ENCODE measurements at regions not wholly inside any gene's neighbourhood (a gene's known extent, or its start where the extent isn't known, plus 50 kb on each side); places are given as distances from the start of the nearest gene placed in this dataset.
"Not testable (repeated sequence)": the region's sequence is repeated elsewhere in the genome, so short reads cannot be mapped to it uniquely, and the experiment has no call there.

- DNase-seq, result no peak
These were observed 162.7 kb downstream of the SPTSSA start for GRCh38 chr14:34299360-34299759.

- DNase-seq, result peak; percentile 59
These were observed 164.1 kb downstream of the SPTSSA start for GRCh38 chr14:34297786-34298520.

DNA sequence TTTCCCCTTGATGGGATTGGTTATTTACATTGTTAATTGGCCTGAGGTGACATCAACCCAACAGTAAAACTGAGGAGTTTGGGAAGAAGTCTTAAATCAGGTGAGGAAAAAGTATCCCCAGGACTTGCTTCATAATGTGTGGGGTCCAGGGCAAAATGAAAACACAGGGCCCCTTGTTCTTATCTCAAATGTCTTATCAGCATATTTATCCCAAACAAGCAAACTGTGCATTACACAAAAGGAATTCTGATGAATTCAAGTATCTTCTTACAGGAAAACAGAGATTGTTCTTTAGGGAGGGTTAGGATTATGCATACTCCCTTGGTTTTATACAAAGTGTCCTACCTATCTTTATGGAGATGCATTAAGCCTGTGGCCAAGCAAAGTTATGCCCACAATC is 178.4 kb downstream of the SPTSSA start:
- DNase-seq, result no peak

DNA sequence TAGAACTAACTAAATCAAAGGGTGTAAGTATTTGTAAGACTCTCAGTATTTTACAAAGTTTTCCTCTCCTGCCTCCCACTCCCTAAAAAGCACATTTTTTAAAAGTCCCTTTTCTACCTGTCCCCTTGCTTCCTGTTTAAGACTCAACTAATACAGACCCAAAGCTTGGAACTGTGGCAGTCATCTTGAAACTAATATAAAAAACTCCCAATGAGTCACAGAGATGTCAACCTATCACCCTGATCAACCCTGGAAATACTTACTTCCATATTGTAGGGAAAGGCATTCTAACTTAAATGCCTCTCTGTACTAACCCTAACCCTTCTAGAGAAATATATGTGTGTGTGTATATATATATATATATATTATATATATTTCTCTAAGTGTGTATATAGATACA is 184.8 kb downstream of the SPTSSA start:
- no peak for DNase-seq

GRCh38 chr14:34275530-34275929 is 186.5 kb downstream of the SPTSSA start:
- no peak for DNase-seq

DNA sequence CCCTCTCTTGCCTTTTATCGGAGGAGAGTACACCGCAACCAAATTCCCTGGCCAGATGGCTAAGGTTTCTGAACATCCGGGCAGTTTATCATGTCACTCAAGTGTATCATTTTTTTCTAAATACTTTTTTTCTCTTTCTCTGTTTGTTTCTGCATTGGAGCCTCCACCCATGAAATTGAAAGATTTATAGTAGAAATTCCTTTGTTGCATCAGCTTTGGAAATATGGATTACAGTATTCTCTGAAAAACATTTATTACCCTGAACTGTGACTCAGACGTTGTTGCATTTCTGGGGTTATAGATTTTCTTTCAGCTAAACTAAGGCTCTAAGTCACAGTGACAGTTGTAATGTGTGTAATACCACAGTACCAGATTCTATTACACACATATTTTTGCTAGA is 187.0 kb downstream of the SPTSSA start:
- DNase-seq, result no peak

- not testable (repeated sequence) for DNase-seq
These were observed 188.3 kb downstream of the SPTSSA start for GRCh38 chr14:34273716-34274115.

DNA sequence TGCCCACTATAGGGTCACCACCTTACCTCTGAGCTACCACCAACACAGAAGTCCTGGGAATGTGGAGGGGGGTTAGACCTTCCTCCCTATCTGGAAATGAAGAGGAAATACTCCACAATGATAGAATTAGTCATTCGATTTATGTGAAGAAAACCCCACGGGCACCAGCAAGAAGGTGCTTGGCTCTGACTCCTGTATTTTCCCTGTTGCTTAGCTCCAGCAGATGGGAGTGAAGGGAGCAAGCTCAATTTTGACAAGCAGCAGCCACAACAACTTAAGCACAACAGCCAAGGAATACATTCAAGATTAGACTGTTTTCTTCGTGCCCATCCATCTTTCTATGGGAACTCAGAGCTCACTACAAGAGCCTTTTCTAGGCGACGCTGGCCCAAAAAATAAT is 191.7 kb downstream of the SPTSSA start:
- DNase-seq, result no peak

GRCh38 chr14:34266344-34266743 is 195.7 kb downstream of the SPTSSA start:
- DNase-seq, result no peak

DNA sequence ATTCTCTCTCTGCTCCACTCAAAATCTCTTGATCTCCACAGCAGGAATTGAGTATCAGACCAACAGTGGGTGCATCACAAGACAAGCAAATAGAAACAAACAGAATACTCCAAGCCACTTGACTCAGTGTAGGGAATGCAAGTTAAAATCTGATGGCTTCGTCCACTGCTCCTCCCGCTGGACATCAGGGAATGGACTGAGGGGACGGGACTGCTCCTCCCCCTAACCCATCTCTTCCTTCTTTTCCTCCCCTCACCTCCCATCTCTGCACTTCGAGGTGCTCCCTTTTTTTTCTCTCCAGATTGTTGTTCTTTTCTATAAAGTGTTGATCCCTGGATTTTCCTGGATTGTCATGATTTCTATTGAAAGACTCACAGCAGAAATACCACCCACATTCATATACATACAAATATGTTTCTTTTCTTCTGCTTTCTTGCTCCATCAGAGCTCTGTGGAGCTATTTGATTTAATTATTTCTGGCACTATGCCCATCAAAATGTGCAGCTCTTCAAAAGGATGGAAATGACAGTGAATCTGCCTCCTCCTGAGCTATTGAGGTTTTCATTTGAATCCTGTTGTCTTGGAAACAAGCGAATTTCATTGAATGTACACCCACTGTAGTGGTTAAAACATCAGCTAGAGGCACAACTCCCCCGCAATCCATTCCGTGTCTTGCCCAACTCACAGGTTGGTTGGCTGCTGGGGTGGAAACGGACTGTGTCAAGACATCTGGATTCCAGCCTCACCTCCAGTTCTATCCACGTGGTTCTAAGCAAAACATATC is 199.7 kb downstream of the SPTSSA start:
- DNase-seq, result no peak

GRCh38 chr14:34259996-34260395 is 202.0 kb downstream of the SPTSSA start:
- DNase-seq, result no peak

DNA sequence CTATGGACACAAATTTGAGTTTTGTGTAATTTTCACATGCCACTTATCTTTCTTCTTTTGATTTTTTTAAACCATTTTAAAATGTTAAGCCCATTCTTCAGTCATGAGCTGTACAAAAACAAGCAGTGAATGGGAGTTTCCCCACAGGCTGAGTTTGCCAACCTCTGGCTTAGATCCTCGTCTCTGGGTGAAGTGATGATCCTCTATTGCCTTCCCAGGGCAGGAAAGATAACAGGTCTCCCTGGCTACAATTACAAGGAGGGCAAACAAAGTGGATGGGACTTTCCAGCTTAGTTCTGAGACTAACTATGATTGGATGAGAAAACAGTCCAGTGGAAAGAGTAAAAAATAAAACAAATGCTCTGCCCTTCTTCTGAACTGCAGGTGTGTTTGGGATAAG is 203.7 kb downstream of the SPTSSA start:
- DNase-seq, result no peak

- DNase-seq, result no peak
These were observed 204.5 kb downstream of the SPTSSA start for GRCh38 chr14:34257505-34257904.

GRCh38 chr14:34256223-34256622 is 205.8 kb downstream of the SPTSSA start:
- no peak for DNase-seq

DNA sequence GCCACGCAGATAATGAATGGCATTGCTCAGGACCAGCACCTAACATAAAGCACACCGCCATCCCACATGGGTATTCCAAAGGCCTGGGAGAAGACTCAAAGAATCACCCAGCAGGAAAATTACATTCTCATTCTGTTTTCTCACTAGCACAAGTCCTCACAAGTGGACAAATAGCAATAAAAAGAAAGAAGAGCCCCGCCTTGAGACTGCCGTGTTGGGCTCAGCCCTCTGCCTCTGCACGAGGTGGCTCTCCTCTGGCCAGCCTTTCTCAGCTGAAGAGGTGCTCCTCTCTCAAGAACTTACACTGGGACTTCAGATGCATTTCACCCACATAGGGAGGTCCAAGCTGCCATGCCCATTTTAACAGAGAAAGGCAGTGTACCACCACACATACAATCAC is 207.5 kb downstream of the SPTSSA start:
- no peak for DNase-seq

DNA sequence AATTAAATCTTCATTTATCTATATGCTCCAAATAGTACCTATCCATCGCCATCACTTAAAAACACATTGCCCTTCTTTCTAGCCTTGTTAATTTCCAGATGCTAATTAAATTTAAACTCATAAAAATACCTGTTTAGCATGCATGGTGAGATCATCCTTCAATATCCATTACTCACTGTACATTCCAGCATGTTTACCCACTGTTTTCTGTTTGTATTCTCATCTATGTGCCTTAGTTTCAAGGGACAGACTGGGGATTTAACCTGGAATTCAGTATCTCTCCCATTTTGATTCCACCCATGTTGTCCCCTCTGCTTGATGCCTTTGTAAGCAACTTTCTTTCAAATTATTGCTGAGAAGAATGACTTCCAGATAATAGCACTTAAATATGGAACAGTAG is 208.0 kb downstream of the SPTSSA start:
- DNase-seq, result no peak

- no peak for DNase-seq
These were observed 209.8 kb downstream of the SPTSSA start for GRCh38 chr14:34252227-34252626.

- no peak for DNase-seq
These were observed 210.4 kb downstream of the SPTSSA start for GRCh38 chr14:34251662-34252061.

- no peak for DNase-seq
These were observed 211.1 kb downstream of the SPTSSA start for GRCh38 chr14:34250959-34251358.

- DNase-seq, result peak; percentile 38
These were observed 214.4 kb downstream of the SPTSSA start for GRCh38 chr14:34247605-34248004.

DNA sequence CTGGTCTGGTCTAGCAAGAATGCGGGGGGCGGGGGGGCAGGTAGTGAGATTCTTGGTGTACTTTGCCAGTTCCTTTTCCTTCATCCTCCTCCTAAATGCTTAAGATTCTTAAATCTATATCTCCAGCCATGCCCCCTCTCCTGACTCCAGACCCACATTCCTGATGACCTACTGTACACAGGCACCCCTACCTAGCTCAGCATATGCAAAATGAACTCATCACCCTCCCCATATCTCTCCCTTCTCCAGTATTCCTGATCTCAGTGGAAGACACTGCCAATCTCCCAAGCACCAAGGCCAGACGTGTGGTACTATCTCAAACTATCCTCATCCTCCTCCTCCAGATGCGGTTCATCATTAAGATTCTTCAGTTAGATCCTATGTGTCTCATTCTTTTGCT is 215.8 kb downstream of the SPTSSA start:
- no peak for DNase-seq

DNA sequence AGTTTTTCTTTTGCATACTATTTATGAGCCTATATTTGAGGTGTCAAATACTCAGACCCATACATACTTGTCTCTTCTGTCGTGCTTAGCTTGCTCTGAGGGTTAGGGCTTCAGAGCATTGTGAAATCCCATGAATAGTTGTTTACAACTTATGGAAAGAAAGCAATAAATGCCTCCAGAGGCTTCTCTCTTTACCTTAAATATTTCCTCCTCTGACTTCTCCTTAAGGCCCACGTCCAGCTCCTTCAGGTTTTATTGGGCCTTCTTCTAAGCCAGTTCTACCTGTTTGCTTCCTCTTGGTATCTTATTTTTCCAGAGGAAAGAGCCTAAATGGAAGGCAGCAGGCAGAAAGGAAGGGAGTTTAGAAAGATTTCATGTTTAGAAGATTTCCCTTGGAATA is 218.6 kb downstream of the SPTSSA start:
- DNase-seq, result no peak

- DNase-seq, result no peak
These were observed 219.0 kb downstream of the SPTSSA start for GRCh38 chr14:34243001-34243400.

DNA sequence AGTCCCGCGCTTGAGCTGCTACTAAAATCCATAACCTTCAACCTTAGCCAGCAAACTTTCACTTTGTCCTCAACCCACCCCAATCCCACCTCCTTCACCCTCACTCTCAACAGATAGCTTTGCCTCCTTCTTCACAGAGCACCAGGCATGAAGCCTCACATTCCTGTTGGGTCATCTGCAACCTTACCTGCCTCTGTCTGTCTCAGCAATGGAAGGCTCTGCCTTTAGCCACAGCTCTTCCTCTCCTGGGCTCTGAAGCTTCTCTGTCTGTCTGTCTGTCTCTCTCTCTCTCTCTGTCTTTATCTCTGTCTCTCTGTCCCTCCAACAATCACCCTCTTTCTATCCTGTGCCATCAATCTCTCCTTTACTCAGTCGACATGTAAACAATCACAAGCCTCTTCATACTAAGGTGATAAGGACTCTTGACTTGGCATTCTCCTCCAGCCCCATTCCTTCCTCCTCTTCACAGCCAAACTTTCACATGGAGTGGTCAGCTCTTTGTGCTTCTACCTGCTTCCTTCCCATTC is 220.8 kb downstream of the SPTSSA start:
- DNase-seq, result no peak

Measured in hematopoietic multipotent progenitor cell treated with erythropoietin and hydrocortisone succinate and interleukin-3 and kit ligand, for 4 days (in vitro differentiated cells).